ENCODE measurements at regions not wholly inside any gene's neighbourhood (a gene's known extent, or its start where the extent isn't known, plus 50 kb on each side); places are given as distances from the start of the nearest gene placed in this dataset.

DNA sequence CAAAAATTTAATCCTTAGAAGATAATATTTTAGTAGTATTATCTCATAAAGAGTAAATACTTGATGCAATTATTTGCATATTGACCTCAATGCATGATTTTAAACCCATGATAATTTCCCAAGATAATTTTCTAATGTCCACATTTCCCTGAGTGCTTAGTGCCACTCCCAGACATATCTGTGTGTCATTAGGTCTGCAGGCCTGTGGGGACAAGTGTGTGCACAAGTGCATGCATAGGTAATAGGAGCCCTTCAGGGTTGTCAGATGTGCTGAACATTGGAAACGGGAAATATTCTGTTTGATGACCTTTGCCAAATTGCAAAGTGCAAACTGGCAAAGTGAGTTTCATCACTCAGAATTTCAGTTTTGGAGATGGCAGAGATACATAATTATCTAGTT lies 369.9 kb downstream of the KLF5 start:
- H3K4me3 ChIP-seq (replicated peaks in 1 of 3; ENCODE audit: low read depth in 2 of 3, low read length in 3 of 3): no peak overlapping the region
- Mint-ChIP-seq H3K4me3 (no peak overlapping the region), H3K27ac (no peak overlapping the region), H3K27me3 (ENCODE audit: low read depth in 3 of 3) (peaks cover 0 to 2% (median under 1%) of the 10 kb centered on the region in 3 donors), H3K9me3 (peaks cover 0 to 12% (median 7%) of the 10 kb centered on the region in 7 donors), H3K4me1 (no peaks in the 10 kb centered on the region), H3K36me3 (no peaks in the 10 kb centered on the region)
- intact Hi-C loops (cut with micrococcal nuclease): no loop called here
- H3K36me3 ChIP-seq (replicated peaks in 1 of 2; ENCODE audit: control insufficient read depth in 1 of 2, insufficient read depth in 2 of 2, low read length in 2 of 2): no peaks in the 10 kb centered on the region
- no peaks in the 10 kb centered on the region for H3K4me1 ChIP-seq (ENCODE audit: control insufficient read depth in 1 of 2, insufficient read depth in 2 of 2, low read length in 2 of 2)
- H3K27ac ChIP-seq (ENCODE audit: low read depth in 1 of 2, low read length in 2 of 2): no peak overlapping the region
- H3K9ac ChIP-seq (ENCODE audit: insufficient read depth, low read length, poor library complexity, severe bottlenecking): no peak overlapping the region
- WGBS (ENCODE audit: insufficient coverage): no CpG with 5 or more reads among the region's 1 CpG
- TF ChIP-seq, protein P1, sequence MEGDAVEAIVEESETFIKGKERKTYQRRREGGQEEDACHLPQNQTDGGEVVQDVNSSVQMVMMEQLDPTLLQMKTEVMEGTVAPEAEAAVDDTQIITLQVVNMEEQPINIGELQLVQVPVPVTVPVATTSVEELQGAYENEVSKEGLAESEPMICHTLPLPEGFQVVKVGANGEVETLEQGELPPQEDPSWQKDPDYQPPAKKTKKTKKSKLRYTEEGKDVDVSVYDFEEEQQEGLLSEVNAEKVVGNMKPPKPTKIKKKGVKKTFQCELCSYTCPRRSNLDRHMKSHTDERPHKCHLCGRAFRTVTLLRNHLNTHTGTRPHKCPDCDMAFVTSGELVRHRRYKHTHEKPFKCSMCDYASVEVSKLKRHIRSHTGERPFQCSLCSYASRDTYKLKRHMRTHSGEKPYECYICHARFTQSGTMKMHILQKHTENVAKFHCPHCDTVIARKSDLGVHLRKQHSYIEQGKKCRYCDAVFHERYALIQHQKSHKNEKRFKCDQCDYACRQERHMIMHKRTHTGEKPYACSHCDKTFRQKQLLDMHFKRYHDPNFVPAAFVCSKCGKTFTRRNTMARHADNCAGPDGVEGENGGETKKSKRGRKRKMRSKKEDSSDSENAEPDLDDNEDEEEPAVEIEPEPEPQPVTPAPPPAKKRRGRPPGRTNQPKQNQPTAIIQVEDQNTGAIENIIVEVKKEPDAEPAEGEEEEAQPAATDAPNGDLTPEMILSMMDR (IDR thresholded peaks at IDR 0.05): no peak
- peaks cover 0 to 7% of the 10 kb centered on the region in 2 donors for H3K9me3 ChIP-seq (replicated peaks in 1 of 2; ENCODE audit: control insufficient read depth in 1 of 2, insufficient read depth in 1 of 2, low read length in 2 of 2)
- no peaks in the 10 kb centered on the region for H4K20me1 ChIP-seq (ENCODE audit: insufficient read depth, low read length)
- no peak overlapping the region for H2AFZ ChIP-seq (ENCODE audit: insufficient read depth, low read depth, low read length, poor library complexity, severe bottlenecking)
- no peaks in the 10 kb centered on the region for H3K79me2 ChIP-seq (ENCODE audit: insufficient read depth, low read length)
- no peak for DNase-seq
- no peaks in the 10 kb centered on the region for H3K27me3 ChIP-seq (ENCODE audit: control insufficient read depth in 2 of 2, insufficient read depth in 2 of 2, low read length in 2 of 2)
- H3K4me2 ChIP-seq (replicated peaks; ENCODE audit: extremely low read depth, low read length, poor library complexity, severe bottlenecking): no peak overlapping the region

DNA sequence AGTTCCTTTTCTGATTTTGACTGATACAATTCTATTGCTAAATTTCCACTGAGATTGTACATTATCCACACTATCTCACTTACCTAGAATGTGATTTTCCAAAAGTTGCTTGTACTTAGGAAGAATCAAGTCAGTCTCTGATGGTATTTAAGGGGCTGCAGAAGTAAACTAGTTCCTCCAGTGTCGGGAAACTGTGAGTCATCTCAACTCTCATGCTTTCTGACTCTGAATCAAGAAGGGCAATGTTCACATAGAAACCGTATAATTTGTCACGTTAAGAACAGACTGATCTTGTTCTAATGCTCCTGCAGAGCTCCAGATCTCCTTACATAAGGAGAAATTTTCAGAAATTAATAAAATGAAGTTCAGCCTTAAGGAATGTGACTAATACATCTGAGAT lies 369.3 kb downstream of the KLF5 start:
- H3K27me3 ChIP-seq (ENCODE audit: control insufficient read depth in 2 of 2, insufficient read depth in 2 of 2, low read length in 2 of 2): no peaks in the 10 kb centered on the region
- no peaks in the 10 kb centered on the region for H4K20me1 ChIP-seq (ENCODE audit: insufficient read depth, low read length)
- no peaks in the 10 kb centered on the region for H3K79me2 ChIP-seq (ENCODE audit: insufficient read depth, low read length)
- H3K4me2 ChIP-seq (replicated peaks; ENCODE audit: extremely low read depth, low read length, poor library complexity, severe bottlenecking): no peak overlapping the region
- Mint-ChIP-seq H3K27ac (no peak overlapping the region), H3K4me3 (no peak overlapping the region), H3K36me3 (no peaks in the 10 kb centered on the region), H3K27me3 (ENCODE audit: low read depth in 3 of 3) (peaks cover 0 to 2% (median 0%) of the 10 kb centered on the region in 3 donors), H3K9me3 (peaks cover 0 to 13% (median 7%) of the 10 kb centered on the region in 7 donors), H3K4me1 (no peaks in the 10 kb centered on the region)
- no CpG with 5 or more reads among the region's 3 CpGs for WGBS (ENCODE audit: insufficient coverage)
- H3K9ac ChIP-seq (ENCODE audit: insufficient read depth, low read length, poor library complexity, severe bottlenecking): no peak overlapping the region
- H2AFZ ChIP-seq (ENCODE audit: insufficient read depth, low read depth, low read length, poor library complexity, severe bottlenecking): no peak overlapping the region
- peaks cover 0 to 7% of the 10 kb centered on the region in 2 donors for H3K9me3 ChIP-seq (replicated peaks in 1 of 2; ENCODE audit: control insufficient read depth in 1 of 2, insufficient read depth in 1 of 2, low read length in 2 of 2)
- TF ChIP-seq, protein P1 (IDR thresholded peaks at IDR 0.05): no peak
- no peak for DNase-seq
- intact Hi-C loops (cut with micrococcal nuclease): no loop called here
- H3K27ac ChIP-seq (ENCODE audit: low read depth in 1 of 2, low read length in 2 of 2): no peak overlapping the region
- H3K4me3 ChIP-seq (replicated peaks in 1 of 3; ENCODE audit: low read depth in 2 of 3, low read length in 3 of 3): no peak overlapping the region
- no peaks in the 10 kb centered on the region for H3K36me3 ChIP-seq (replicated peaks in 1 of 2; ENCODE audit: control insufficient read depth in 1 of 2, insufficient read depth in 2 of 2, low read length in 2 of 2)
- no peaks in the 10 kb centered on the region for H3K4me1 ChIP-seq (ENCODE audit: control insufficient read depth in 1 of 2, insufficient read depth in 2 of 2, low read length in 2 of 2)

Data from CD14-positive monocyte (primary cell).